GM19324 (cell line): ENCODE measurements at regions not wholly inside any gene's neighbourhood (a gene's known extent, or its start where the extent isn't known, plus 50 kb on each side); places are given as distances from the start of the nearest gene placed in this dataset.
"Not testable (repeated sequence)": the region's sequence is repeated elsewhere in the genome, so short reads cannot be mapped to it uniquely, and the experiment has no call there.

Experiments
- ATAC-seq: cut with Tn5 transposase; IDR thresholded peaks from one replicate; pipeline ENCODE4 v1.9.1; 2021; ENCODE audit warnings: mild to moderate bottlenecking, moderate library complexity; ENCODE audit not compliant: unreplicated experiment, low FRiP score

GRCh38 chr18:78239090-78239457 lies 740.5 kb upstream of the SALL3 start:
- no peak for ATAC-seq

DNA sequence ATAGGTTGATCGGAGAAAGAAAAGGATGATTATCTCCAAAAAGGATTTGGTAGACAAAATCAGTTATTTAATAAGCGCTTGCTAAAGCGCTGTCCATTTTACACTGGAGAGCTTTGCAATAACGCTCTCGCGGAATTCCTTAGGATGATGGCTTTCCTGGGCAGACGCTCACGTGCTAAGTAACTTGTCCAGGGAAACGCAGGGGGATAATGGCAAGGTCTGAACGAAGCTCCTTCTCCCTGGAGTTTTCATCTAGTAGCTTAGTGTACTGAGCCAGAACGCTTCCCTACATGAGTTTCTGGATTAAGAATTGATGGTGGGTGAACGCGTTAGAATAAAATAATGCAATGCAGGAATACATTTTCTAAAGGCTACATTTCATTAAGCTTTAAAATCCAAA lies 739.5 kb upstream of the SALL3 start:
- ATAC-seq = no peak

- no peak for ATAC-seq
Observed at GRCh38 chr18:78240627-78241252, 738.9 kb upstream of the SALL3 start.

- ATAC-seq = no peak
Observed at GRCh38 chr18:78241535-78242253, 737.9 kb upstream of the SALL3 start.

GRCh38 chr18:78242254-78242643 lies 737.4 kb upstream of the SALL3 start:
- no peak for ATAC-seq

GRCh38 chr18:78242806-78243205 lies 736.8 kb upstream of the SALL3 start:
- ATAC-seq = no peak

DNA sequence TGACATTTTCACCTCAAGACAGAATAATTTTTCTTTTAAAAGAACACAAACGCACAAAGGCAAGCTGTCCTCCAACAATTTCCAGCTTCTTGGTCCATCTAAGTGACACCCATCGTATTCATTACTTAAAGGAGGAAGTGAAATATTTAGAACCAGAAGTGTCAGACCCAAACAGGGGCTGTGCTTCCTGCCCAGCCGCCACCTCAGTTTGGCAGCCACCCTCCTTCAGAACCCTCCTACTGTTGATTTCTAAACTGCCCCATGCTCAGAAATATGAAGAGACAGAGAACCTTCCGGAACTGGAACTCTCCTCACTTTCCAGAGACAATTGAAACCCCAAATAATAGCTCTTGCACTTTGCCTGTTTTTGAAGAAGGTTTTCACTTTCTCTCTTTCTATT lies 734.8 kb upstream of the SALL3 start:
- no peak for ATAC-seq

DNA sequence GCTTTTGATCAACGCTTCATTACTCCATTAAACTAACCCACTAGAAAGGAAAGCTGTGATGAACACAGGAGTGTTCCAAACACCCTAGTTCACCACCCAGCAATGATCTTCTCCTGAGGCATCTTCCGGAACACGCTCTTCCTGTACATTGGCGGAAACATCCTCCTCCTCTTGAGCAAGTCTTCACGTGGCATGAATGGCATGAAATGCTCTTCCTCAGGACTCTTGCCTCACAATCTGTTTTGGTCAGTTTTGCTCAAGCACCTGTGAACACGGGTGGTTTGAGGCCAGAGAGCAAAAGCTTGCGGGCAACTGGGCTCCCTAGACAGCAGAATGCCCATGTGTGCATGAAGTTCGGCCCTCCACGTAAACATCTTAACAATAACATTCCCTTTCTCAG lies 734.2 kb upstream of the SALL3 start:
- ATAC-seq = no peak

GRCh38 chr18:78246050-78246449 lies 733.6 kb upstream of the SALL3 start:
- no peak for ATAC-seq

GRCh38 chr18:78246588-78246987 lies 733.0 kb upstream of the SALL3 start:
- no peak for ATAC-seq

- ATAC-seq = no peak
Observed at GRCh38 chr18:78247615-78248289, 731.9 kb upstream of the SALL3 start.

DNA sequence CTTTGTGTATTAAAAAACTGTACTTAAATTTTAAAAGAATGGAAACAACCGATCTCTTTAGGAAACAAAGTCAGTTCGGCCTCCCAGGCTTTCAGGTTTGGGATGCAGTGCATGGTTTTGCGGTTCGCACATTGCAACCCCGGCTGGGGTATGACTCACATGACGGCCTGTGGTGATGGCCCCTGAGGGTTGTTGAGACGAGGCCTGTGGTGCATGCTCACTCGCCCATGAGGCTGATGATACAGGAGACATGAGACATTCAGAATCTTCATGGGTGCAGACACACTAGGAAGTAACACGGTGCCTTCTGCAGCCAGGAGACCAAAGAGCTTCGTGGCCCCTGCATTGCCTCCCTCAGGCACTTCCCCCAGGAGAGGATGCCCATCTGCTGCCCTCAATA lies 724.6 kb upstream of the SALL3 start:
- no peak for ATAC-seq

GRCh38 chr18:78268226-78268988 lies 711.2 kb upstream of the SALL3 start:
- no peak for ATAC-seq

DNA sequence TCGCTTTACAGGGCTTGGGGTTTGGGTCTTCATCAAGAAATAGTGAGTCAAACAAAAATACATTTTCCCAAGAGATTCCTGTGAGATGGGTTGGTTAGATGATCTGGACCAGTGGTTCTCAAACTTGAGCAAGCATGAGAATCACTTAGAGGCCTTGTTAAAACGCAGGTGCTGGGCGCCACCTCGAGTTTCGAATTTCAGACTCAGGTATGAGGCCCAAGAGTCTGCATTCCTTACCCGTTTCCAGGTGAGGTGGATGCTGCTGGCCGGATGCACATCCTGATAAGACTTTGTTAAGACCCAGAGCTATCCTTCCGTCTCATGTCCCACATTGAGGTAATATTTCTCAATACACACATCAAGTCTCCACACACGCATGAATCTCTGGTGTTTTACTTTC lies 707.8 kb upstream of the SALL3 start:
- ATAC-seq = no peak

- no peak for ATAC-seq
Observed at GRCh38 chr18:78273876-78274275, 705.7 kb upstream of the SALL3 start.

DNA sequence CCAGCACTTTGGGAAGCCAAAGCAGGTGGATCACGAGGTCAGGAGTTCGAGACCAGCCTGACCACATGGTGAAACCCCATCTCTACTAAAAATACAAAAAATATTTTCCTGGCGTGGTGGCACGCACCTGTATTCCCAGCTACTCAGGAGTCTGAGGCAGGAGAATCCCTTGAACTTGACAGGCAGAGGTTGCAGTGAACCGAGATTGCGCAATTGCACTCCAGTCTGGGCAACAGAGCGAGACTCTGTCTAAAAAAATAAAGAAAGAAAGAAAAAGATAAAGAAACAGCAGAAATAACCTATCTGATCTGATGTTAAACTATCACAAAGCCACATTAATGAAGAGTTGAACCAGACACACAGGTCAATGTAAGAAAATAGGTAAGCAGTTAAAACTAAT lies 696.2 kb upstream of the SALL3 start:
- not testable (repeated sequence) for ATAC-seq

DNA sequence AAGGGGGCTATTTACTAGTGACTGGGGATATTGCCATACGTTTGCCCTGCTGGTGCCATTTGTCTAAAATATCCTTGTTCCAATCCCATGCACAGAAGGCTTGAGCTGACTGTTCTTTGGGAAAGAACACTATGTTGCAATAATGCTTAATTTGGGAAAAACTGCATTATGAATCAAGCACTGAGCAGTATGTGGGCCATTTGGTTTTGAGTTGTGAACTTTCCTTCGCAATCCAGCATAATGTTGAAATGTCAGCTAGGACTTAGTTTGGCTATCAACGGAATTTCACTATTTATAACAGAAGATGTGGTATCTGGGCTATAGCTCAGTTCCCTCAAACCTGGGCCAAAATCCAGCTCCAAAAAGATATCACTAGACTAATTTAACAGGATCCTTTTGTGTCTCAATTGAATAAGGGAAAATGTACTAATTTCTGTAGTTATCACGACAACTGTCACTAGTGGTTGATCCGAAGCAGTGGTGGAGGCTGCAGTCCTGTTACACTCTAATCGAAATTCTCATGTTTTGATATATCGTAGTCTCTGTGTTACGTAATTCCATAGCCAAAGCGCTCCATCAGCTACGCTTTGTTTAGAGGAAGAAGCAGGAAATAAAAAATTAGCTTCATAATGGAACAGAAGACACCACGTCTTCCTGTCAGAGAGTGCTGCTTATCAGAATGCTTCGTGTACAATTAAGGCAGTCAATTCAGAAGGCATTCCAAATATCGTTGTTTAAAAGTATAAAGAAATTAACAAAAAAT lies 686.8 kb upstream of the SALL3 start:
- ATAC-seq = no peak

DNA sequence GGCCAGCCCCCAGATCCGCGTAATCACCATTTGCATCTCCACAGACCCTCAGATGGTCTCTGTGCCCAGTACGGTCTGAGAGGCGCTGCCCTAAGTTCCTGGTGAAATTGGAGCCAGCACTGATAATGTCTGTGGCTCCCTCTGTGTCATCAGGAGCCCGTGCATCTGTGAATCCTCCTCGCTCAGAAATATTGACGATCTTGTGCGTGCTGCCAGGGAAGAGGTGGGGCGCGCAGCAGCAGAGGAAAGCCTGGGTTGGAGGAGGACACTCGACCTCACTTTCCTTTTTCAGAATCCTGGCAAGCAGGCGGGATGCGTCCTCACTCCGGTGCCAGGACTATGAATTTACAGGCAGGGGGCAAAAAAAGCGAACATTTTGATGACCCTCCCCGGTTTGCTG lies 686.1 kb upstream of the SALL3 start:
- ATAC-seq = no peak

DNA sequence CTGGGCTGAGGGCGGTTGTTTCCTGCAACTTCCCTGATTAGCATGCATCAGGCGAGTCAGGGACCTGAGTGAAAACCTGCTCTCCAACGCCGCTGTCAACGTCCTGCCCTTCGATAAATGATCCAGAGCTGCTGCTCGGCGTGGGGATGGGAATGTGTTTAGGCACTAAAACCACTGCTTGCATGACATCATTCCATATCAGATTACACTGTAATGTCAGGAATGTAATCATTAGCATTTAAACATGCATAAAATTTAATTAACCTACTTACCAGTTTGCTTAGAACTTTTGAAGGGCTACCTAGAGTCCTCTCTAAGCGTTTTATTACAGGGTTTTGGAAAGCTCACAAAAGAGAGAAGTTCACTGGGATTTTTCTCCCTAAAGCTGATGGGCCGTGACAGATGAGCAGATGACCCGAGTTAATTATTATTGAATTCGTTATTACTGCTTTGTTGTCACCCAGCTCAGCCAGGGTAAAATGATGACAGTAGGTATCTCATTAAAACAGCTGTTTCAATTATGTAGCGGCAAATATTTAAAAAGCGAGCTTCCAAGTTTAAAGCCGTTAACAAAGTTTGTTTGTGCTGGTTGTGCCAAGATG lies 685.6 kb upstream of the SALL3 start:
- no peak for ATAC-seq

DNA sequence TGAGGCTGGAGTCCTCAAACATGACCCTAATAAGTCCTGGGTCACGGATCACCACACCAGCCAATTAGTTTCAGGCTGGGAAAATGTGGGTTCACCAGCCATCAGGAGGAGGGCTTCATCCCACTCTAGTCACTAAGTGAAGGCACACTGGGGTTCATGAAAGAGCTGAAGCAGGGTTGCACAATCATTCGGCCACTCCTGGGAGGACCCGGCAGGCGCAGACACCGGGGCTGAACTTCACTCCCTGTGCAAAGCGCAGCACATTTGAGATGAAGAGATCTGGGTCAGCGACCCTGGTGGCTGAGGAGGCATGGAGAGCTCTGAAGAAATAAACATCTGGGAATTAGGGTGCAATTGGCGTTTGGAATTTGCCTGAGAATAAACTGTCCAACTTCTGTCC lies 684.4 kb upstream of the SALL3 start:
- ATAC-seq = no peak
